ENCODE measurements at regions not wholly inside any gene's neighbourhood (a gene's known extent, or its start where the extent isn't known, plus 50 kb on each side); places are given as distances from the start of the nearest gene placed in this dataset.

- TF ChIP-seq, protein P1, sequence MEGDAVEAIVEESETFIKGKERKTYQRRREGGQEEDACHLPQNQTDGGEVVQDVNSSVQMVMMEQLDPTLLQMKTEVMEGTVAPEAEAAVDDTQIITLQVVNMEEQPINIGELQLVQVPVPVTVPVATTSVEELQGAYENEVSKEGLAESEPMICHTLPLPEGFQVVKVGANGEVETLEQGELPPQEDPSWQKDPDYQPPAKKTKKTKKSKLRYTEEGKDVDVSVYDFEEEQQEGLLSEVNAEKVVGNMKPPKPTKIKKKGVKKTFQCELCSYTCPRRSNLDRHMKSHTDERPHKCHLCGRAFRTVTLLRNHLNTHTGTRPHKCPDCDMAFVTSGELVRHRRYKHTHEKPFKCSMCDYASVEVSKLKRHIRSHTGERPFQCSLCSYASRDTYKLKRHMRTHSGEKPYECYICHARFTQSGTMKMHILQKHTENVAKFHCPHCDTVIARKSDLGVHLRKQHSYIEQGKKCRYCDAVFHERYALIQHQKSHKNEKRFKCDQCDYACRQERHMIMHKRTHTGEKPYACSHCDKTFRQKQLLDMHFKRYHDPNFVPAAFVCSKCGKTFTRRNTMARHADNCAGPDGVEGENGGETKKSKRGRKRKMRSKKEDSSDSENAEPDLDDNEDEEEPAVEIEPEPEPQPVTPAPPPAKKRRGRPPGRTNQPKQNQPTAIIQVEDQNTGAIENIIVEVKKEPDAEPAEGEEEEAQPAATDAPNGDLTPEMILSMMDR (conservative IDR thresholded peaks at IDR 0.05; ENCODE audit: low read length) = no peak
- TF ChIP-seq EZH2phosphoT487 (IDR thresholded peaks at IDR 0.05; ENCODE audit: borderline replicate concordance) = no peak
Measured at GRCh38 chr9:118521261-118521660, 817.1 kb downstream of the TLR4 start.
